HT-29 (cell line): ENCODE measurements at regions not wholly inside any gene's neighbourhood (a gene's known extent, or its start where the extent isn't known, plus 50 kb on each side); places are given as distances from the start of the nearest gene placed in this dataset.
"Not testable (repeated sequence)": the region's sequence is repeated elsewhere in the genome, so short reads cannot be mapped to it uniquely, and the experiment has no call there.

ENCODE experiments used
- DNase-seq: peaks from one replicate; pipeline ENCODE4 v3.0.0-alpha.2; 2015; ENCODE audit warnings: low spot score

GRCh38 chr2:164028814-164029534 is 293.2 kb upstream of the FIGN start:
- DNase-seq: no peak

- DNase-seq: no peak
Observed at GRCh38 chr2:164024396-164024795, 288.6 kb upstream of the FIGN start.

GRCh38 chr2:164023896-164024295 is 288.1 kb upstream of the FIGN start:
- no peak for DNase-seq

GRCh38 chr2:164015328-164016123 is 279.7 kb upstream of the FIGN start:
- DNase-seq: no peak

- no peak for DNase-seq
Observed at GRCh38 chr2:164014791-164015190, 279.0 kb upstream of the FIGN start.

DNA sequence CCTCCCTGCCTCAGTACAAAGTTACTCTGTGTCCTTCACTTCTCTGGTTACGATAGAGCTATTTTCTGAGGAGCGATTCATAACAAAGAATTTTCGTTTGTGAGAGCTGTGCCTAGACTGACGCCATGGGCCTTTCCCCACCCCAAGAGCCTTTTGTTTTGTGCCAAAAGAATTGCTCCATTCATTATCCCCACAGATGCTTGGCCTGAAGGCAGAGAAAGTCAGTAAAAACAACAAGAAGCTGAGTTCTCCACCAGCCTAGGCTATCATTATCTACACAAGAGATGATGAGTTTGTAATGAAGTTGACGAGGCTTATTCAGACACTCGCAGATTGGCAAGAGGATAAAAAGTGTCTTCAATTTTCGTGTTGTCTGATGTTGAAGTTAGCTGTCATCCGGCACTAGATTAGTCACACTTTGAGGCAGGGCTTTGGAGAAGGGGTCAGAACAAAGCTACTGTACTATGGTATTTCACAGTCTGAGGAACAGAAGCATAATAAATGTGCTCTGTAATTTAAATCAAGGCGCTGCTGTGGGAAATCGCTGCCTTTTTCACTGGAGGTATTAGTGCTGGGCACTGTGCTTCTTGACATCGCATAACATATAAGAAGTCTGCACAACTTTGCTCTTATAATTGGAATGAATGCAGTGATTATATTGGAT is 278.4 kb upstream of the FIGN start:
- DNase-seq: no peak

DNA sequence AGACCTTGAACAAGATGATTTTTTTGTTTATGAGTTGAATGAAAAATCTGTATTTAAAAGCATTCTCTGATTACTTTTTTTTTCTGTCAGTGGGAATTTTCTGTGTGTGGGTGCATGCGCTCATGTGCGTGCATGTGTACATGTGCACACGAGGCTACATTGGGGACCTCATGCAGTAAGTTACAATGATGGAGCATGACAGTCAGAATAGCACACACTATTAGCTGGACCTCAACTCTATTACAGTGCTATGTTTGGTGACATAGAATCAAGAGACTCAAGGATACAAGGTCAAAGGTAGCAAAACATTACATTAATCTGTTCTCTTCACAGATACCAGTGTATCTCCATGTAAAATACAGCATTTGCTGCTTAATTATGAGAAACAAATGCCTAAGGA is 276.8 kb upstream of the FIGN start:
- DNase-seq: no peak

DNA sequence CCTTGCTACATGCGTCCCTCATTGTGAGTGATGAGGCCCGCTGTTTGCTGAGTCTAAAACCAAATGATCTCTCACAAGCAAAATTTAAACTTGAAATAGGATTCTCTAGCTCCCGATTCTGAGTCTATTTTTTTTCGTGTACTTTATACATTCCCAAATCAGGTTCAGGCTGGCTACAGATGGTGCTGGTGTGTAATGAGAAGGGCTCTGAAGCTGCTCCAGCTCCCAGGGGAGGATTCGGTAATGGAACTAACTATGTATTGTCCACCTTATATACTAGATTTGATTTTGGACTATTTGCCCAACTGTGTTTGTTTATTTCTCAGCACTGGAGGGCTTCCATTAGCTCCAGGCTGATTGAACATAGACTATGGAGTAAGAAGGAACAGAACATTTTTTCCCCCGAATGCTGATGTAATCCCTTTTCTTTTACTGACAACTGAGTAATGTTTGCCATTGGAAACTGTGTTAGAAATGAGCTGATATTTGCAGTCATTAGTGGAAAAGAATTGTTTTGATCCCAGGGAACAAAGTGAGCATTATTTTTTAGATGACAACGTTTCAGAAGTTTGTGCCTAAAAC is 274.0 kb upstream of the FIGN start:
- no peak for DNase-seq

DNA sequence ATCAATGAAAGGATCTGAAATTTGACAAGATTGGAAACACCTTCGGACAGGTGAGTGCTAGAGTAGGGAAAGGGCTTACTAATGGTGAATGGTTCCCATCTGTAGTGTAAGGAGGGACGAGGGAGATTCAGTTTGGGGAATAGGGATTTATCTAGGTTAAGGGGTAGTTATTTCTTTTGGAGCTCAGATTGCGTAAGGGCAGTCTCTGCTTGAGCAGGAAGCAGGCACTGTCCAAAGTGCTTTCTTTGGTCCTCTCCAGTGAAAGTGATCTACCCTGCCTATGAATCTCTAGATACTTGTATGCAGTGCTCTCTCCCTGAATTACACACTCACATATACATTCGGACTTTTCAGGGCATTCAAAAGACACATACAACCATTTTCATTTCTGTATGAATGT is 272.9 kb upstream of the FIGN start:
- DNase-seq: no peak

GRCh38 chr2:164006704-164007103 is 270.9 kb upstream of the FIGN start:
- no peak for DNase-seq

GRCh38 chr2:164000176-164000575 is 264.4 kb upstream of the FIGN start:
- DNase-seq: no peak

DNA sequence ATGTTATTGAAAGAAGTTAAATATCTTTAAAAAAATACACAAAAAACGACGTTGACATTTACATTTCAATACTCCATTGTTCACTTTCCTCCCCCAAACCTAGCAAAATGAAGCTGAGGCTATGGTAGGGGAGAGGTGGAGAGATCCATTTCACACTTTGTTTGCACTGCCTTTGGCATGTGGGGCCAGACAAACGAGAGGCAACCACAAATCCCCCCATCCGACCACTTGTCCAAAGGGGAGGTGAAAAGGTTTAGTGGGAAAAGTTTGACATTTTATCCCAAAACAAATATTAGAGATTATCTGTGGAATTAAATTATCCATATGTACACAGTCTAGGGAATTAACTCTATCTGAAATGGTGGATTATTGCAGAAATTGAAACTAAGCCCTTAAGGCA is 261.7 kb upstream of the FIGN start:
- no peak for DNase-seq

DNA sequence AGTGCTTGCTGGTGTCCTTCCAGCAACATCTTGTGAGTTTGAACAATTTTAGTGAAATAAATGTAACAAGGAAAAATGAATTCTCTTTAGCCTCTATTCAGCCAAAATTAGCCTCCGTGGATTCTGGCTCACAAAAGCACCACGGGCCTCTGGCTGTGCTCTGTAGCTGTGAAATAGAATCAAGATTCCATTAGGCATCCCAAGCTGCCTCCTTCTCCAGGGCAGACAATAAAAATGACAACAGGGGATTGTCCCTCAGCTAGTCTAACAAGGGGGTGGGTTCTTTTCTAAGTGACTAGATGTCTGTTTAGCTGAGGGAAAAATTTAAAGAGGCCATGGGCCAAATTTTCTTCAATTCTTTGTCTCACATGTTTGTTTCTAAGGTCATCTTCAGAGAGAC is 254.7 kb upstream of the FIGN start:
- no peak for DNase-seq

DNA sequence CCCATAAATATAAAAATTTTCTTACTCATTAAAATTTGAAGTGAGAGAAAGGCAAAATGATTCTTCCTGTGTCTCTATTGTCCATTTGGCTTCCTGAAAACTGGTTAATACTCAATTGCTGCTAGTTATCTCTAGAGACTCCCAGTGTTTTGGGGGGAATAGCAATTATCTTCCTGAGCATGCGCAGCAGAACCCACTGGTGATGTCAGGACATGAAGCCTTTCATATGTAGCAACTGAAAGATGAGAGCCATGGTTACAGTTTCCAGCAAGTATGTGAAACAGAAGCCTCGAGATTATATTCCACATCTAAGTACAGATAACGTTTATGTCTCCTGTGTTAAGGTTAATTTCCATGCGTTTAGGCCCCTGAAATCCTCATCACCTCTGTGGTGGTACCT is 254.3 kb upstream of the FIGN start:
- DNase-seq: no peak

GRCh38 chr2:163987175-163987940 is 251.6 kb upstream of the FIGN start:
- no peak for DNase-seq

- no peak for DNase-seq
Observed at GRCh38 chr2:163984986-163985385, 249.2 kb upstream of the FIGN start.

DNA sequence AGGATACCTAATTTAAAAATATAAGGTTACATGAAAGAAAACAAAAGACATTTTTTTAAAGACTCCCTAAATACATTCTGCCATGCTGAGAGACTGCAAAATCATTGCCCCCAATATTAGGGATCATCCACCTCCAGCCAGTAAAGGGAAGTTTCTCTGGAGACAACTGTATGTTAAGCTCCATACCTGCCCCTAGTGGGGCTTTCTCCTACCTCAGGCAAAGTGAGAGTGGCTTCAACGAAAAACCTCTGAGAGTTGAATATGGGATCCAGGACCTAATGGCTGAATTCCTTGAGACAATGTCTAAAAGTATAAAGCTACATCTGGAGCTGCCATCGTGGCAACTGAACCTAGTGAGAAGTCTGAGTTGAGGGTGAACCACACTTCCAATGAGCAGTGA is 248.1 kb upstream of the FIGN start:
- no peak for DNase-seq

DNA sequence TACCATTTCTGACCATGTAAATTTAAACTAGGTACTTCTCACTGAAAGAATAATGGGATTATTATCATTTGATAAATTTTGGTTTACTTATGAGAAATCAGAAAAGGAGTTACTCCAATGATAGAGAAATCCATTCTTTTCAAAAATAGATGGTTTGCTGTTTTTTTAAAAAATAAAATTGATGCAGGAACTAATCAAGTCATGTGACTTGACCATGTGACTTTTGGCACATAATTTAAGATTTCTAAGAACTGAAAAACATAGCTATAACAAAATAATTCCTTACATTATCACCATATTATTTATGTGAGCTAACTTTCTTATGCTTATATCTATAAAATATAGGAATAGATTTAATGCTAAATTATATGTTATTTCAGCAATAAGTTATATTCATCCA is 247.1 kb upstream of the FIGN start:
- DNase-seq: no peak

GRCh38 chr2:163974766-163975165 is 239.0 kb upstream of the FIGN start:
- no peak for DNase-seq

DNA sequence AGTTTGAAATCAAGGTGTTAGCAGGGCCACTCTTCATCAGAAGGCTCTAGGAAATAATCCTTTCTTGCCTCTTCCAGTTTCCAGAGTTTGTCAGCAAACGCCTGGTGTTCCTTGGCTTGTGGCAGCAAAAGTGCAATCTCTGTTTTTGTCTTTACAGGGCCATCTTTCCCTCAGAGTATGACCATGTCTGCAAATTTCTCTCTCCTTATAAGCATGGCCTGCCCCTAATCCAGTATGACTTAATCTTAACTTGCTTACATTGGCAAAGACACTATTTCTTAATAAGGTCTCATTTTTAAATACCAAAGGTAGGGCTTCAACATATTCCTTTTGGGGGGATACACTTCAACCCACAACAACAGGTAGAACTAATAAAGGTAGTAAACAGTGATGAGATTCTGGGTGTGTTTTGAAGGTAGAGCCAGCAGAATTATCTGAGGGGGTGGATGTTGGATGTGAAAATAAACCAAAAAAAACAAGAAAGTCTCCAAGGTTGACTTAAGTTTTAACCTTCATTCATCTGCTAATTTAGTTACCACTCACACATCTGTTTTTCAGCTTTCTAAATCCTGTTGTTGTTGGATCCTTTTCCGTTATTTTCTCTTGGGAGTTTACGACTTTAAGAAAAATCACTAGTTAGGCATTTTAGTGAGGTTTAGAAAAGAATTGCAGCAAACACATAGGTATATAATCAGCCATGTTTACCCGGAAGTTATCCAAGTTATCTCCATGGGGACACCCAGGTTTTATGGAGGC is 234.4 kb upstream of the FIGN start:
- DNase-seq: no peak

GRCh38 chr2:163964278-163964677 is 228.5 kb upstream of the FIGN start:
- DNase-seq: not testable (repeated sequence)
